SK-N-SH (cell line): ENCODE measurements at regions not wholly inside any gene's neighbourhood (a gene's known extent, or its start where the extent isn't known, plus 50 kb on each side); places are given as distances from the start of the nearest gene placed in this dataset.

Source experiments
- CHD2 ChIP-seq: fragments of 150-350 bp; IDR thresholded peaks from 2 replicates; pipeline ENCODE4 v1.6.1; 2018; ENCODE audit warnings: low read length; ENCODE audit not compliant: partially characterized antibody
- EP300 ChIP-seq, 2 experiments: IDR thresholded peaks; 2 replicates each; pipeline versions ENCODE4 v1.4.0 to v1.6.1; 2012; ENCODE audit warnings: borderline replicate concordance in 1 of 2, low read depth in 1 of 2, low read length in 1 of 2
- FOSL2 ChIP-seq: IDR thresholded peaks from 2 replicates; pipeline ENCODE4 v1.4.0; 2012; ENCODE audit warnings: low read depth, mild to moderate bottlenecking, moderate library complexity, borderline replicate concordance
- NRF1 ChIP-seq: IDR thresholded peaks from 2 replicates; pipeline ENCODE4 v1.6.1; 2012; ENCODE audit warnings: low read depth, mild to moderate bottlenecking, low read length
- TAF1 ChIP-seq: IDR thresholded peaks from 2 replicates; pipeline ENCODE4 v1.6.1; 2012; ENCODE audit warnings: low read depth, mild to moderate bottlenecking, low read length, moderate library complexity, borderline replicate concordance
- TF ChIP-seq, protein P1 (sequence below): IDR thresholded peaks from 2 replicates; pipeline ENCODE4 v1.6.1; 2012; ENCODE audit warnings: mild to moderate bottlenecking, low read depth, low read length, moderate library complexity
- TF ChIP-seq, protein P2 (sequence below): fragments of 200-600 bp; sonication (generic); IDR thresholded peaks from 2 replicates; pipeline ENCODE4 v1.6.1; 2017; ENCODE audit warnings: antibody characterized with exemption, mild to moderate bottlenecking, moderate library complexity

DNA sequence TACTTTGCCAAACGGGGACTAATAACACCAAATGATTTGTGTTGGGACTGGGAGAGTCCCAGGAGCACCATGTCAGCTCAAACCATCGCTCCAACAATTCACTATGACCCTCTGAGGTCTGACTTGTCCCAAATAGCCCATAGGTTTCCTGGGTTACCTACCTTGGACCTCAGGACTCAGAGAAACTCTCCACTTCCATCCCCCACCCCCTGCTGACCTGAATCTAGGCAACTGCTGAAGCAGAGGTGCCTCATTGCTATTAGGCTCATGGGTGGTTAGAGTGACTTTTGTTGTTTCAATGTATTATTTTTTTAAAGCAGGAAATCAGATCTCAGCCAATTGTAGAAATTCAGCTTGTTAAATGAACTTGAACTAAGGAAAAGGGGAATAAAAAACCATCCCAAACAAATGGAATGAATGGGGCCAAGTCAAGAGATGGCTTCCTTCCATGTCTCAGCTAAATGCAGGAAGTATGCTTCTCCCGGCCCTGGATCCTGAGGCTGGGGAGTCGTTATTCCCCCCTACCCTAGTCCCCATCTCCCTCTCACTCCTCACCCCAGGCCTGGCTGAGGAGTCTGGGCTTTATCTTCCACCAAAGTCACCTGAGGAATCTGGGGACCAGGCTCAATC, 80.9 kb upstream of the SLC24A4 start:
- TF ChIP-seq, protein P1, sequence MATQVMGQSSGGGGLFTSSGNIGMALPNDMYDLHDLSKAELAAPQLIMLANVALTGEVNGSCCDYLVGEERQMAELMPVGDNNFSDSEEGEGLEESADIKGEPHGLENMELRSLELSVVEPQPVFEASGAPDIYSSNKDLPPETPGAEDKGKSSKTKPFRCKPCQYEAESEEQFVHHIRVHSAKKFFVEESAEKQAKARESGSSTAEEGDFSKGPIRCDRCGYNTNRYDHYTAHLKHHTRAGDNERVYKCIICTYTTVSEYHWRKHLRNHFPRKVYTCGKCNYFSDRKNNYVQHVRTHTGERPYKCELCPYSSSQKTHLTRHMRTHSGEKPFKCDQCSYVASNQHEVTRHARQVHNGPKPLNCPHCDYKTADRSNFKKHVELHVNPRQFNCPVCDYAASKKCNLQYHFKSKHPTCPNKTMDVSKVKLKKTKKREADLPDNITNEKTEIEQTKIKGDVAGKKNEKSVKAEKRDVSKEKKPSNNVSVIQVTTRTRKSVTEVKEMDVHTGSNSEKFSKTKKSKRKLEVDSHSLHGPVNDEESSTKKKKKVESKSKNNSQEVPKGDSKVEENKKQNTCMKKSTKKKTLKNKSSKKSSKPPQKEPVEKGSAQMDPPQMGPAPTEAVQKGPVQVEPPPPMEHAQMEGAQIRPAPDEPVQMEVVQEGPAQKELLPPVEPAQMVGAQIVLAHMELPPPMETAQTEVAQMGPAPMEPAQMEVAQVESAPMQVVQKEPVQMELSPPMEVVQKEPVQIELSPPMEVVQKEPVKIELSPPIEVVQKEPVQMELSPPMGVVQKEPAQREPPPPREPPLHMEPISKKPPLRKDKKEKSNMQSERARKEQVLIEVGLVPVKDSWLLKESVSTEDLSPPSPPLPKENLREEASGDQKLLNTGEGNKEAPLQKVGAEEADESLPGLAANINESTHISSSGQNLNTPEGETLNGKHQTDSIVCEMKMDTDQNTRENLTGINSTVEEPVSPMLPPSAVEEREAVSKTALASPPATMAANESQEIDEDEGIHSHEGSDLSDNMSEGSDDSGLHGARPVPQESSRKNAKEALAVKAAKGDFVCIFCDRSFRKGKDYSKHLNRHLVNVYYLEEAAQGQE = no peak
- TF ChIP-seq TAF1 (no peak), FOSL2 (no peak), NRF1 (no peak), CHD2 (no peak), EP300 (IDR thresholded peaks at IDR 0.05; ENCODE audit: borderline replicate concordance in 1 of 2, low read depth in 1 of 2, low read length in 1 of 2) (no peak)
- TF ChIP-seq, protein P2, sequence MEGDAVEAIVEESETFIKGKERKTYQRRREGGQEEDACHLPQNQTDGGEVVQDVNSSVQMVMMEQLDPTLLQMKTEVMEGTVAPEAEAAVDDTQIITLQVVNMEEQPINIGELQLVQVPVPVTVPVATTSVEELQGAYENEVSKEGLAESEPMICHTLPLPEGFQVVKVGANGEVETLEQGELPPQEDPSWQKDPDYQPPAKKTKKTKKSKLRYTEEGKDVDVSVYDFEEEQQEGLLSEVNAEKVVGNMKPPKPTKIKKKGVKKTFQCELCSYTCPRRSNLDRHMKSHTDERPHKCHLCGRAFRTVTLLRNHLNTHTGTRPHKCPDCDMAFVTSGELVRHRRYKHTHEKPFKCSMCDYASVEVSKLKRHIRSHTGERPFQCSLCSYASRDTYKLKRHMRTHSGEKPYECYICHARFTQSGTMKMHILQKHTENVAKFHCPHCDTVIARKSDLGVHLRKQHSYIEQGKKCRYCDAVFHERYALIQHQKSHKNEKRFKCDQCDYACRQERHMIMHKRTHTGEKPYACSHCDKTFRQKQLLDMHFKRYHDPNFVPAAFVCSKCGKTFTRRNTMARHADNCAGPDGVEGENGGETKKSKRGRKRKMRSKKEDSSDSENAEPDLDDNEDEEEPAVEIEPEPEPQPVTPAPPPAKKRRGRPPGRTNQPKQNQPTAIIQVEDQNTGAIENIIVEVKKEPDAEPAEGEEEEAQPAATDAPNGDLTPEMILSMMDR = no peak
